A673 (cell line): ENCODE measurements at regions not wholly inside any gene's neighbourhood (a gene's known extent, or its start where the extent isn't known, plus 50 kb on each side); places are given as distances from the start of the nearest gene placed in this dataset.

ENCODE experiments used
- CTCF ChIP-seq: fragments of 300-800, 200-600 bp; sonication (generic); conservative IDR thresholded peaks from 2 replicates; pipeline ENCODE4 v1.5.1; 2017; ENCODE audit warnings: low read depth, mild to moderate bottlenecking, antibody characterized with exemption, low read length, moderate library complexity, mixed read lengths
- EZH2 ChIP-seq: fragments of 200-600 bp; sonication (generic); IDR thresholded peaks from 2 replicates; pipeline ENCODE4 v1.6.1; 2017; ENCODE audit warnings: borderline replicate concordance, low read depth, mild to moderate bottlenecking, mixed read lengths, antibody characterized with exemption, low read length; ENCODE audit not compliant: poor library complexity, severe bottlenecking

- TF ChIP-seq CTCF (no peak), EZH2 (no peak)
These were observed 430.6 kb upstream of the VRK2 start for GRCh38 chr2:57615855-57616556.
